SK-N-SH (cell line): ENCODE measurements at regions not wholly inside any gene's neighbourhood (a gene's known extent, or its start where the extent isn't known, plus 50 kb on each side); places are given as distances from the start of the nearest gene placed in this dataset.

ENCODE experiments used
- CTCF ChIP-seq: fragments of 200-600 bp; sonication (generic); IDR thresholded peaks from 2 replicates; pipeline ENCODE4 v1.6.1; 2017; ENCODE audit warnings: antibody characterized with exemption, mild to moderate bottlenecking, moderate library complexity
- EZH2phosphoT487 ChIP-seq: fragments of 200-600 bp; sonication (generic); IDR thresholded peaks from 2 replicates; pipeline ENCODE4 v1.6.1; 2017; ENCODE audit warnings: low read depth, mixed run types, mild to moderate bottlenecking, antibody characterized with exemption, moderate library complexity, borderline replicate concordance
- NRF1 ChIP-seq: IDR thresholded peaks from 2 replicates; pipeline ENCODE4 v1.6.1; 2012; ENCODE audit warnings: low read depth, mild to moderate bottlenecking, low read length
- POLR2AphosphoS5 ChIP-seq: IDR thresholded peaks from 2 replicates; pipeline ENCODE4 v1.6.1; 2012; ENCODE audit warnings: low read depth, low read length

- TF ChIP-seq CTCF (no peak), NRF1 (no peak), EZH2phosphoT487 (no peak), POLR2AphosphoS5 (no peak)
Measured at GRCh38 chr3:59605944-59606534, 556.2 kb upstream of the CFAP20DC start.
